Kidney epithelial cell (primary cell): ENCODE measurements at regions not wholly inside any gene's neighbourhood (a gene's known extent, or its start where the extent isn't known, plus 50 kb on each side); places are given as distances from the start of the nearest gene placed in this dataset.
"Not testable (repeated sequence)": the region's sequence is repeated elsewhere in the genome, so short reads cannot be mapped to it uniquely, and the experiment has no call there.

Source experiments
- DNase-seq: peaks from one replicate; pipeline ENCODE4 v3.0.0-alpha.2; 2010; ENCODE audit warnings: low read depth
- H3K27me3 ChIP-seq: 2 replicates; pipeline ENCODE4 v1.6.0; 2011; ENCODE audit warnings: low read length; ENCODE audit not compliant: control insufficient read depth, insufficient read depth
- H3K36me3 ChIP-seq: 2 replicates; pipeline ENCODE4 v1.5.1; 2011; ENCODE audit warnings: low read length; ENCODE audit not compliant: control insufficient read depth, insufficient read depth
- H3K4me3 ChIP-seq: 2 replicates; pipeline ENCODE4 v1.5.1; 2011; ENCODE audit warnings: low read depth, mild to moderate bottlenecking, control low read depth, low read length
- TF ChIP-seq, protein P1 (sequence below): IDR thresholded peaks from 2 replicates; pipeline ENCODE4 v1.5.1; 2011; ENCODE audit warnings: mild to moderate bottlenecking, moderate library complexity, low read length, control low read depth, inconsistent platforms; ENCODE audit not compliant: insufficient read depth, poor library complexity, severe bottlenecking

DNA sequence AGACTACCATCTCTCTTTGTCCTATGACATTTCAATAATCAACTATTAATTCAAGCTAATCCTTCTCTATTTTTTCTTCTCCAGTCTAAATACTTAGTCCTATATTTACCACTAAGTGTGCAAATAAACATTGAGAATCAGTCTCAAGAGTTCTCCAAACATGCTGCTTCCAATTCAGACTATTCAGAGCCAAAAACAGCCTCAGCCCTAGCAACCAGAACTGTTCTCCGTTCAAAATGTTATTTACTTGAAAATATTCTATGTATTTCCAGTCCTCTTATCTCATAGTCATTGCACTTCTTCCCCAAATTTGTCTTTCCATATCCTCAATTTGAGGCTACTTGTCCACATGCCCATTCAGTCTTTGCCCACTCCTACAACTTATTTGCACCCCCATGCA is 805.5 kb downstream of the IGSF11 start:
- TF ChIP-seq, protein P1, sequence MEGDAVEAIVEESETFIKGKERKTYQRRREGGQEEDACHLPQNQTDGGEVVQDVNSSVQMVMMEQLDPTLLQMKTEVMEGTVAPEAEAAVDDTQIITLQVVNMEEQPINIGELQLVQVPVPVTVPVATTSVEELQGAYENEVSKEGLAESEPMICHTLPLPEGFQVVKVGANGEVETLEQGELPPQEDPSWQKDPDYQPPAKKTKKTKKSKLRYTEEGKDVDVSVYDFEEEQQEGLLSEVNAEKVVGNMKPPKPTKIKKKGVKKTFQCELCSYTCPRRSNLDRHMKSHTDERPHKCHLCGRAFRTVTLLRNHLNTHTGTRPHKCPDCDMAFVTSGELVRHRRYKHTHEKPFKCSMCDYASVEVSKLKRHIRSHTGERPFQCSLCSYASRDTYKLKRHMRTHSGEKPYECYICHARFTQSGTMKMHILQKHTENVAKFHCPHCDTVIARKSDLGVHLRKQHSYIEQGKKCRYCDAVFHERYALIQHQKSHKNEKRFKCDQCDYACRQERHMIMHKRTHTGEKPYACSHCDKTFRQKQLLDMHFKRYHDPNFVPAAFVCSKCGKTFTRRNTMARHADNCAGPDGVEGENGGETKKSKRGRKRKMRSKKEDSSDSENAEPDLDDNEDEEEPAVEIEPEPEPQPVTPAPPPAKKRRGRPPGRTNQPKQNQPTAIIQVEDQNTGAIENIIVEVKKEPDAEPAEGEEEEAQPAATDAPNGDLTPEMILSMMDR = no peak
- no peaks in the 10 kb centered on the region for H3K27me3 ChIP-seq
- H3K4me3 ChIP-seq = no peak overlapping the region
- no peaks in the 10 kb centered on the region for H3K36me3 ChIP-seq
- no peak for DNase-seq

DNA sequence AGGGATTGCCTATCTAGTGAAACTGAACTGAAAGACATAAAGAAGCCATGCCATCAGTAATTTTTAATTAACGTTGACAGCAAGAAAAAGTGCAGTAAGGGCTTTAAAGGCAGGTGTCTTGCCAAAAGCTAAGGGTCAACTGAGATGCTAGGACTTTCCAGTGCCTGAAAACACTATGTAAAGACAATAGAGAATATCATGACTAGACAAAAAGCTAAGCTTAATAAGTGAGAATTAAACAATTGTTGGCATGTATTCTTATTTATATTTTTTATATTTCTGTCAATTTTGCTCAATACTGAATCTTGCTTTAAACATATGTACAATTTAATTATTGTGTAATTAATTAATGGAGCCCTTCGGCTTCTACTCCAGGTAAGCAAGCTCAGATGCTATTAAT is 803.1 kb downstream of the IGSF11 start:
- no peak overlapping the region for H3K4me3 ChIP-seq
- TF ChIP-seq, protein P1 = no peak
- no peaks in the 10 kb centered on the region for H3K27me3 ChIP-seq
- H3K36me3 ChIP-seq = no peaks in the 10 kb centered on the region
- DNase-seq = no peak

DNA sequence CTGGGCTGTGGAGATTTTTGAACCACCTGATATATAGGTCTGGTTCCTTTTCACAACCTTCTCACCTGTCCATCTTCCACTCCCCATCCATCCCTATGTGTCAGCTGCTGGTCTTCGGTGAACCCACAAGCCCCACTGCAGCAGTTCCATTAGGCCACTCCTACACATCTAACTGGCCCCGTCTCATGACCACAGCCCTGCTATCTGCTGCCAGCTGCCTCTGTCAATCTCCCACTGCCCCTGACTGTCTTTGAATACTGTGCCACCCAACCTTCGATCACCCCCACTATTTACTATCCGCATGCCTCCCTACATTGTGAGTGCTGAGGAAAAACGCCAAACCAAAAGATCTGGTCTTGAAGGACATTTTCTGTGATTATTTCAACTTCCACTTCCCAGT is 795.4 kb downstream of the IGSF11 start:
- Histone ChIP-seq H3K27me3 (no peaks in the 10 kb centered on the region), H3K36me3 (no peaks in the 10 kb centered on the region), H3K4me3 (no peak overlapping the region)
- TF ChIP-seq, protein P1 = no peak
- no peak for DNase-seq

DNA sequence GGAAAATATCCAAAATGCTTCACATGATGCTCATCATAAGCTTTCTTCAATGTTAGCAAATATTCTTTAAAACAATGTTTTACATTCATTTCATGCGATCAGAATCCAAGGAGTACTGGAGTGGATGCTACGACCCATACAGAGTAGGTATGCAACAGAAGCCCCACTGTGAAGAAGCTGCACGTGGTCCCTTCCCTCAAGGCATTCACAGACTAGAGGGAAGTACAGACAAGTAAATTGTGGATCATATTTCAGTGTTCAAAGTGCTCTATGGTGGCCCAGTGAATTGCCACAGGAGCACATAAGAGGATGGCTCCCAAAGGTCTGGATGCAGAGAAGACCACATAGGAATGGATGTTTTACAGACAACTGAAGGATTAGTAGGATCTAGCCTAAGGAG is 789.9 kb downstream of the IGSF11 start:
- Histone ChIP-seq H3K36me3 (no peaks in the 10 kb centered on the region), H3K27me3 (no peaks in the 10 kb centered on the region), H3K4me3 (no peak overlapping the region)
- no peak for DNase-seq
- TF ChIP-seq, protein P1 = no peak

DNA sequence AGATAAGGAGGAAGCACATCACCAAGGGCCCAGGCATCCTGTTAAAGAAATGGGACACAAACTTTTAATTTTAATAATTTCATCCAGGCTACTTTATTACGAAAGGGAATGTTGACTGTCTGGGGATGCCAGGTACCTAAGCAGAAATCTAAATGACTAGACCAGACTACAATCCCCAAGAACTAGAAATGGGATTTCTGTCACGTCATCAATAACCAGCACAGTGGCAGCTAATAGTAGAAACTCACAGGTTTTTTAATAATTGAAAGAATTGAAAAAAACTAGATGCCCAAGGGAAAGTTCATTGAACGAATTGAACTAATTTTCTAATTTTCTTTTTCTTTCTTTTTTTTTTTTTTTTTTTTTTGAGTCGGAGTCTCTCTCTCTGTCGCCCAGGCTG is 789.3 kb downstream of the IGSF11 start:
- no peaks in the 10 kb centered on the region for H3K36me3 ChIP-seq
- no peaks in the 10 kb centered on the region for H3K27me3 ChIP-seq
- H3K4me3 ChIP-seq = no peak overlapping the region
- no peak for DNase-seq
- TF ChIP-seq, protein P1 = no peak

DNA sequence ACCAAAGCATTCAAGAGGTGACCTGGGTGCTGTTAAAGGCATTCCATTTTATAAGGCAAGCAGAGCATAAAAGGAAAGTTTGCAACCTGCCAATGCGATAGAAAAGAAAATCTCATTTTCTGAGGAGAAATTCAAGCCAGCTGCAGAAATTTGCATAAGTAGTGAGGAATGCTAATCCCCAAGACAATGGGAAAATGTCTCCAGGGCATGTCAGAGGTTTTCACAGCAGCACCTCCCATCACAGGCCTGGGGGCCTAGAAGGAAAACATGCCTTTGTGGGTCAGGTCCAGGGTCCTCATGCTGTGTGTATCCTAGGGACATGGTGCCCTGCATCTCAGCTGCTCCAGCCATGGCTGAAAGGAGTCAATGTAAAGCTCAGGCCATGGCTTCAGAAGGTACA is 775.8 kb downstream of the IGSF11 start:
- not testable (repeated sequence) for H3K27me3 ChIP-seq, H3K4me3 ChIP-seq, H3K36me3 ChIP-seq, DNase-seq
